ENCODE measurements at regions not wholly inside any gene's neighbourhood (a gene's known extent, or its start where the extent isn't known, plus 50 kb on each side); places are given as distances from the start of the nearest gene placed in this dataset.

- TF ChIP-seq CTCF (IDR thresholded peaks at IDR 0.05): no peak
- no peak for TF ChIP-seq POLR2A (IDR thresholded peaks at IDR 0.05)
Measured at GRCh38 chr5:120084543-120084870, 379.6 kb upstream of the PRR16 start.
